H1 (cell line): ENCODE measurements at regions not wholly inside any gene's neighbourhood (a gene's known extent, or its start where the extent isn't known, plus 50 kb on each side); places are given as distances from the start of the nearest gene placed in this dataset.

ENCODE experiments used
- CTCF ChIA-PET: fragments of 300-600 bp; sonication (Branson Sonifier 250); formaldehyde crosslinking; loops from one replicate; lab custom pipeline; 2021; ENCODE audit not compliant: partially characterized antibody; lab: Charles Lee
- POLR2A ChIA-PET: fragments of 300-600 bp; sonication (Branson Sonifier 250); formaldehyde crosslinking; loops from one replicate; lab custom pipeline; 2021; ENCODE audit warnings: inconsistent platforms; ENCODE audit not compliant: partially characterized antibody; lab: Charles Lee
- DNase-seq, 2 experiments: peaks; one replicate each; pipeline versions ENCODE4 v3.0.0 to v3.0.0-alpha.2; 2010 to 2022; ENCODE audit warnings: low spot score in 2 of 2, low read depth in 1 of 2, mixed read lengths in 1 of 2
- FAIRE-seq: peaks from 2 replicates; lab custom pipeline; 2011; peaks lifted over from hg19 to GRCh38; lab: Jason Lieb, UNC
- H2AFZ ChIP-seq: 2 replicates; pipeline ENCODE4 v1.8.1; 2012; ENCODE audit warnings: low read length, inconsistent platforms
- H2AK5ac ChIP-seq: 2 replicates; pipeline ENCODE4 v1.6.1; 2013; ENCODE audit warnings: low read depth, low read length
- H2BK120ac ChIP-seq: replicated peaks from 2 replicates; pipeline ENCODE3; 2013; ENCODE audit warnings: low read depth, low read length, inconsistent platforms
- H2BK12ac ChIP-seq: 2 replicates; pipeline ENCODE4 v1.6.1; 2013; ENCODE audit warnings: low read depth, low read length
- H2BK15ac ChIP-seq: 2 replicates; pipeline ENCODE4 v1.6.1; 2013; ENCODE audit warnings: low read length
- H2BK20ac ChIP-seq: 2 replicates; pipeline ENCODE4 v1.6.1; 2013; ENCODE audit warnings: low read length
- H2BK5ac ChIP-seq: 2 replicates; pipeline ENCODE4 v1.6.1; 2013; ENCODE audit warnings: low read depth, low read length
- H3K14ac ChIP-seq: 2 replicates; pipeline ENCODE4 v1.6.1; 2013; ENCODE audit warnings: inconsistent platforms; ENCODE audit not compliant: insufficient read length
- H3K18ac ChIP-seq: 2 replicates; pipeline ENCODE4 v1.6.1; 2013; ENCODE audit warnings: low read length; ENCODE audit errors: extremely low read depth
- H3K23ac ChIP-seq: 2 replicates; pipeline ENCODE4 v1.6.1; 2013; ENCODE audit warnings: inconsistent platforms; ENCODE audit not compliant: insufficient read length
- H3K23me2 ChIP-seq: 2 replicates; pipeline ENCODE4 v1.6.1; 2013; ENCODE audit warnings: low read depth, low read length
- H3K27ac ChIP-seq: 2 replicates; pipeline ENCODE4 v1.6.1; 2011; ENCODE audit warnings: low read depth, low read length, inconsistent platforms
- H3K27me3 ChIP-seq, 4 experiments: replicated peaks in 1 of 4; 1 replicate in 1 of 4; 2 replicates in 3 of 4; pipeline versions ENCODE4 v1.6.1 to v1.8.1; 2011 to 2013; ENCODE audit warnings: low read length in 3 of 4, mild to moderate bottlenecking in 3 of 4, inconsistent platforms in 2 of 4, mixed read lengths in 2 of 4, moderate library complexity in 1 of 4; ENCODE audit not compliant: control insufficient read depth in 3 of 4, insufficient read depth in 3 of 4; ENCODE audit errors: extremely low read depth in 1 of 4
- H3K36me3 ChIP-seq, 4 experiments: 2 replicates each; pipeline versions ENCODE4 v1.6.1 to v1.8.1; 2011 to 2013; ENCODE audit warnings: mild to moderate bottlenecking in 4 of 4, low read length in 3 of 4, moderate library complexity in 2 of 4, control low read depth in 1 of 4, inconsistent platforms in 1 of 4; ENCODE audit not compliant: insufficient read depth in 4 of 4, control insufficient read depth in 2 of 4
- H3K4ac ChIP-seq: replicated peaks from 2 replicates; pipeline ENCODE3; 2013; ENCODE audit warnings: low read length, low read depth, mixed read lengths, inconsistent platforms; ENCODE audit not compliant: insufficient read length
- H3K4me1 ChIP-seq, 4 experiments: replicated peaks in 1 of 4; 1 replicate in 1 of 4; 2 replicates in 3 of 4; pipeline versions ENCODE4 v1.6.1 to v1.8.1; 2011 to 2013; ENCODE audit warnings: low read length in 3 of 4, inconsistent platforms in 2 of 4, mixed read lengths in 1 of 4; ENCODE audit not compliant: insufficient read depth in 4 of 4, control insufficient read depth in 3 of 4
- H3K4me2 ChIP-seq, 2 experiments: 2 replicates each; pipeline versions ENCODE4 v1.6.1 to v1.8.1; 2011 to 2013; ENCODE audit warnings: low read depth in 2 of 2, low read length in 2 of 2, control low read depth in 1 of 2, inconsistent platforms in 1 of 2, mild to moderate bottlenecking in 1 of 2; ENCODE audit not compliant: insufficient read depth in 1 of 2
- H3K4me3 ChIP-seq, 4 experiments: fragments of 200-600, 300-600 bp in 1 of 4; sonication (generic), shearing (Covaris generic), sonication (Bioruptor Twin) in 1 of 4; 2 replicates each; pipeline versions ENCODE4 v1.5.1 to v1.8.1; 2011 to 2016; ENCODE audit warnings: low read length in 4 of 4, low read depth in 3 of 4, control low read depth in 2 of 4, inconsistent platforms in 2 of 4, mild to moderate bottlenecking in 2 of 4, mixed read lengths in 1 of 4, moderate library complexity in 1 of 4; ENCODE audit not compliant: insufficient read depth in 2 of 4; ENCODE audit errors: extremely low read depth in 1 of 4
- H3K56ac ChIP-seq: replicated peaks from 2 replicates; pipeline ENCODE3; 2013; ENCODE audit warnings: low read depth, mild to moderate bottlenecking, mixed read lengths, low read length, inconsistent platforms; ENCODE audit not compliant: insufficient read length
- H3K79me1 ChIP-seq: 2 replicates; pipeline ENCODE4 v1.6.1; 2013; ENCODE audit warnings: low read depth, low read length, control low read depth
- H3K79me2 ChIP-seq, 2 experiments: 2 replicates each; pipeline versions ENCODE4 v1.6.1 to v1.8.1; 2012 to 2013; ENCODE audit warnings: low read length in 2 of 2, mild to moderate bottlenecking in 2 of 2, inconsistent platforms in 1 of 2; ENCODE audit not compliant: insufficient read depth in 2 of 2, control insufficient read depth in 1 of 2
- H3K9ac ChIP-seq, 4 experiments: replicated peaks in 1 of 4; 1 replicate in 1 of 4; 2 replicates in 3 of 4; pipeline versions ENCODE4 v1.6.1 to v1.8.1; 2011 to 2013; ENCODE audit warnings: low read depth in 3 of 4, low read length in 3 of 4, control low read depth in 2 of 4, mild to moderate bottlenecking in 2 of 4, moderate library complexity in 2 of 4, inconsistent platforms in 1 of 4; ENCODE audit errors: extremely low read depth in 1 of 4
- H3K9me3 ChIP-seq, 2 experiments: 2 replicates each; pipeline versions ENCODE4 v1.6.1 to v1.8.1; 2012 to 2013; ENCODE audit warnings: mild to moderate bottlenecking in 2 of 2, moderate library complexity in 2 of 2, control low read depth in 1 of 2, inconsistent platforms in 1 of 2, low read depth in 1 of 2, low read length in 1 of 2, mixed read lengths in 1 of 2; ENCODE audit not compliant: insufficient read depth in 2 of 2
- H4K20me1 ChIP-seq, 2 experiments: replicated peaks in 1 of 2; 2 replicates each; pipeline versions ENCODE3 to v1.8.1; 2011 to 2013; ENCODE audit warnings: inconsistent platforms in 2 of 2, low read length in 2 of 2, mild to moderate bottlenecking in 1 of 2; ENCODE audit not compliant: insufficient read depth in 2 of 2, control insufficient read depth in 1 of 2
- H4K5ac ChIP-seq: 2 replicates; pipeline ENCODE4 v1.6.1; 2013; ENCODE audit warnings: low read length, low read depth, mixed read lengths, inconsistent platforms; ENCODE audit not compliant: insufficient read length
- H4K8ac ChIP-seq: 2 replicates; pipeline ENCODE4 v1.8.0; 2013; ENCODE audit warnings: mild to moderate bottlenecking, moderate library complexity, low read length, inconsistent platforms; ENCODE audit not compliant: insufficient read depth; ENCODE audit errors: extremely low read depth
- H4K91ac ChIP-seq: replicated peaks from 2 replicates; pipeline ENCODE3; 2013; ENCODE audit warnings: low read length, mixed read lengths, inconsistent platforms; ENCODE audit not compliant: insufficient read length
- ATF3 ChIP-seq: IDR thresholded peaks from 2 replicates; pipeline ENCODE4 v1.6.1; 2011; ENCODE audit warnings: low read depth, mild to moderate bottlenecking, low read length; ENCODE audit not compliant: insufficient read depth
- CBX5 ChIP-seq: fragments of 300-800, 300-1000 bp; sonication (generic); IDR thresholded peaks from 2 replicates; pipeline ENCODE4 v1.7.1; 2016; ENCODE audit warnings: antibody characterized with exemption, low read length, low read depth
- HDAC6 ChIP-seq: IDR thresholded peaks from one replicate; pipeline ENCODE4 v1.7.1; 2012; ENCODE audit warnings: low read depth, mild to moderate bottlenecking, inconsistent platforms, low read length, moderate library complexity
- KDM1A ChIP-seq: fragments of 200-600, 300-600 bp; sonication (generic); IDR thresholded peaks from 2 replicates; pipeline ENCODE4 v1.7.1; 2016; ENCODE audit warnings: mild to moderate bottlenecking, low read length, borderline replicate concordance
- TBP ChIP-seq: IDR thresholded peaks from 2 replicates; pipeline ENCODE4 v1.6.1; 2011; ENCODE audit warnings: low read depth, low read length, improper control_type of control experiment
- ZNF274 ChIP-seq: IDR thresholded peaks from 2 replicates; pipeline ENCODE4 v1.7.0; 2012; ENCODE audit warnings: low read length, borderline replicate concordance; ENCODE audit errors: extremely low read depth
- WGBS, 2 experiments: shearing (Covaris generic) in 1 of 2; methylation state at CpG; one replicate each; pipeline versions ENCODE4 v1.1.6 to v1.1.7; 2013 to 2015; ENCODE audit warnings: low lambda C conversion rate in 2 of 2, mixed read lengths in 2 of 2, inconsistent platforms in 1 of 2, low coverage in 1 of 2, missing lambda C conversion rate in 1 of 2; ENCODE audit not compliant: insufficient replicate concordance in 2 of 2, insufficient coverage in 1 of 2, insufficient read length in 1 of 2; ENCODE audit errors: extremely low coverage in 1 of 2, missing lambda C conversion rate in 1 of 2; 5-methylcytosine and 5-hydroxymethylcytosine counted together

- Histone ChIP-seq H2BK5ac (no peak overlapping the region), H3K56ac (no peak overlapping the region), H3K4ac (no peak overlapping the region), H3K4me1 (no peaks in the 10 kb centered on the region), H3K27ac (no peak overlapping the region), H2BK20ac (no peak overlapping the region), H3K23me2 (no peaks in the 10 kb centered on the region), H4K20me1 (no peaks in the 10 kb centered on the region), H3K79me2 (no peaks in the 10 kb centered on the region), H2AK5ac (no peak overlapping the region), H2BK12ac (no peak overlapping the region), H3K9ac (no peak overlapping the region), H3K4me3 (no peak overlapping the region), H4K91ac (no peak overlapping the region), H3K18ac (no peak overlapping the region), H4K5ac (no peak overlapping the region), H3K4me2 (no peak overlapping the region), H2BK15ac (no peak overlapping the region), H3K36me3 (no peaks in the 10 kb centered on the region), H2BK120ac (no peak overlapping the region), H4K8ac (no peak overlapping the region), H3K79me1 (no peaks in the 10 kb centered on the region), H3K9me3 (no peaks in the 10 kb centered on the region), H3K23ac (no peak overlapping the region), H3K27me3 (peaks cover 0 to 1% (median 0%) of the 10 kb centered on the region in 4 experiments; a peak in 1 of 7 replicates), H2AFZ (no peak overlapping the region), H3K14ac (no peak overlapping the region)
- CTCF ChIA-PET = no interaction called here
- no peak for FAIRE-seq
- POLR2A ChIA-PET = no interaction called here
- 87% methylated on average over 7 of the region's 7 CpGs; no CpG with 5 or more reads in 1 of the 2 experiments for WGBS, 2 experiments
- TF ChIP-seq CBX5 = no peak
- no peak for TF ChIP-seq TBP
- no peak for TF ChIP-seq KDM1A
- TF ChIP-seq HDAC6 = no peak
- TF ChIP-seq ATF3 = no peak
- TF ChIP-seq ZNF274 = no peak
- DNase-seq = no peak
Observed at GRCh38 chr11:109747839-109748238, 325.8 kb downstream of the C11orf87 start.
